Lower leg skin (tissue), 3 donors: ENCODE measurements at regions not wholly inside any gene's neighbourhood (a gene's known extent, or its start where the extent isn't known, plus 50 kb on each side); places are given as distances from the start of the nearest gene placed in this dataset.

ENCODE experiments used
- CTCF ChIP-seq, 3 donors: fragments of 450-650 bp; IDR thresholded peaks; one replicate each; pipeline ENCODE4 v1.5.1; 2016; ENCODE audit warnings: antibody characterized with exemption in 3 of 3, mild to moderate bottlenecking in 3 of 3, moderate library complexity in 2 of 3
- POLR2A ChIP-seq, 2 donors: fragments of 450-650 bp; IDR thresholded peaks; one replicate each; pipeline ENCODE4 v1.6.1; 2016 to 2017; ENCODE audit warnings: antibody characterized with exemption in 2 of 2, mild to moderate bottlenecking in 1 of 2, moderate library complexity in 1 of 2

- TF ChIP-seq CTCF (IDR thresholded peaks at IDR 0.05), result no peak
- no peak for TF ChIP-seq POLR2A (IDR thresholded peaks at IDR 0.05)
Observed at GRCh38 chr2:173791502-173791901, 173.7 kb downstream of the SP3 start.
